ENCODE measurements at regions not wholly inside any gene's neighbourhood (a gene's known extent, or its start where the extent isn't known, plus 50 kb on each side); places are given as distances from the start of the nearest gene placed in this dataset.

GRCh38 chr3:150072576-150072975 is 101.9 kb upstream of the PFN2 start:
- no peaks in the 10 kb centered on the region for H3K36me3 Mint-ChIP-seq
- no peaks in the 10 kb centered on the region for H3K4me1 Mint-ChIP-seq
- H3K9me3 Mint-ChIP-seq, result no peaks in the 10 kb centered on the region
- no peak overlapping the region for H3K27ac Mint-ChIP-seq
- peaks cover 8% of the 10 kb centered on the region for H3K27me3 Mint-ChIP-seq
- POLR2A ChIA-PET, result no interaction called here
- DNase-seq, result no peak
- ATAC-seq (ENCODE audit: low read depth), result no peak
- H3K4me3 Mint-ChIP-seq, result no peak overlapping the region

- no peaks in the 10 kb centered on the region for H3K4me1 Mint-ChIP-seq
- H3K27ac Mint-ChIP-seq, result no peak overlapping the region
- DNase-seq, result no peak
- no peaks in the 10 kb centered on the region for H3K9me3 Mint-ChIP-seq
- peaks cover 13% of the 10 kb centered on the region for H3K27me3 Mint-ChIP-seq
- POLR2A ChIA-PET, result no interaction called here
- H3K36me3 Mint-ChIP-seq, result no peaks in the 10 kb centered on the region
- ATAC-seq (ENCODE audit: low read depth), result no peak
- no peak overlapping the region for H3K4me3 Mint-ChIP-seq
These were observed 99.6 kb upstream of the PFN2 start for GRCh38 chr3:150070271-150070670.

GRCh38 chr3:150069633-150070032 is 98.9 kb upstream of the PFN2 start:
- POLR2A ChIA-PET, result no interaction called here
- Mint-ChIP-seq H3K4me1 (no peaks in the 10 kb centered on the region), H3K4me3 (no peak overlapping the region), H3K36me3 (no peaks in the 10 kb centered on the region), H3K27me3 (peaks cover 15% of the 10 kb centered on the region), H3K9me3 (no peaks in the 10 kb centered on the region), H3K27ac (no peak overlapping the region)
- DNase-seq (no peak), ATAC-seq (ENCODE audit: low read depth) (no peak)

GRCh38 chr3:150069154-150069527 is 98.4 kb upstream of the PFN2 start:
- peaks cover 15% of the 10 kb centered on the region for H3K27me3 Mint-ChIP-seq
- no peak overlapping the region for H3K27ac Mint-ChIP-seq
- DNase-seq (no peak), ATAC-seq (ENCODE audit: low read depth) (no peak)
- no peaks in the 10 kb centered on the region for H3K9me3 Mint-ChIP-seq
- POLR2A ChIA-PET, result no interaction called here
- H3K4me3 Mint-ChIP-seq, result no peak overlapping the region
- no peaks in the 10 kb centered on the region for H3K4me1 Mint-ChIP-seq
- H3K36me3 Mint-ChIP-seq, result no peaks in the 10 kb centered on the region

- POLR2A ChIA-PET, result no interaction called here
- ATAC-seq (ENCODE audit: low read depth), result no peak
- H3K36me3 Mint-ChIP-seq, result no peaks in the 10 kb centered on the region
- H3K27me3 Mint-ChIP-seq, result peaks cover 20% of the 10 kb centered on the region
- no peaks in the 10 kb centered on the region for H3K9me3 Mint-ChIP-seq
- H3K4me1 Mint-ChIP-seq, result no peaks in the 10 kb centered on the region
- no peak overlapping the region for H3K4me3 Mint-ChIP-seq
- no peak overlapping the region for H3K27ac Mint-ChIP-seq
- DNase-seq, result no peak
These were observed 97.9 kb upstream of the PFN2 start for GRCh38 chr3:150068440-150069153.

GRCh38 chr3:150067561-150067960 is 96.9 kb upstream of the PFN2 start:
- Mint-ChIP-seq H3K4me3 (no peak overlapping the region), H3K36me3 (no peaks in the 10 kb centered on the region), H3K4me1 (no peaks in the 10 kb centered on the region), H3K27ac (no peak overlapping the region), H3K27me3 (peaks cover 20% of the 10 kb centered on the region), H3K9me3 (no peaks in the 10 kb centered on the region)
- POLR2A ChIA-PET, result no interaction called here
- ATAC-seq (ENCODE audit: low read depth) (no peak), DNase-seq (no peak)

GRCh38 chr3:150064971-150065370 is 94.3 kb upstream of the PFN2 start:
- no peak for ATAC-seq (ENCODE audit: low read depth)
- no peaks in the 10 kb centered on the region for H3K36me3 Mint-ChIP-seq
- H3K27ac Mint-ChIP-seq, result no peak overlapping the region
- POLR2A ChIA-PET, result no interaction called here
- no peak overlapping the region for H3K4me3 Mint-ChIP-seq
- H3K4me1 Mint-ChIP-seq, result no peaks in the 10 kb centered on the region
- no peaks in the 10 kb centered on the region for H3K9me3 Mint-ChIP-seq
- DNase-seq, result no peak
- H3K27me3 Mint-ChIP-seq, result peaks cover 20% of the 10 kb centered on the region

- ATAC-seq (ENCODE audit: low read depth) (no peak), DNase-seq (no peak)
- H3K36me3 Mint-ChIP-seq, result no peaks in the 10 kb centered on the region
- H3K27me3 Mint-ChIP-seq, result peaks cover 16% of the 10 kb centered on the region
- POLR2A ChIA-PET, result no interaction called here
- H3K27ac Mint-ChIP-seq, result no peak overlapping the region
- no peaks in the 10 kb centered on the region for H3K9me3 Mint-ChIP-seq
- no peaks in the 10 kb centered on the region for H3K4me1 Mint-ChIP-seq
- H3K4me3 Mint-ChIP-seq, result no peak overlapping the region
These were observed 92.5 kb upstream of the PFN2 start for GRCh38 chr3:150063237-150063636.

GRCh38 chr3:150062492-150062891 is 91.8 kb upstream of the PFN2 start:
- Mint-ChIP-seq H3K27ac (no peak overlapping the region), H3K9me3 (no peaks in the 10 kb centered on the region), H3K36me3 (no peaks in the 10 kb centered on the region), H3K27me3 (peaks cover 16% of the 10 kb centered on the region), H3K4me3 (no peak overlapping the region), H3K4me1 (no peaks in the 10 kb centered on the region)
- no peak for DNase-seq
- ATAC-seq (ENCODE audit: low read depth), result no peak
- POLR2A ChIA-PET, result no interaction called here

- no peaks in the 10 kb centered on the region for H3K9me3 Mint-ChIP-seq
- H3K27me3 Mint-ChIP-seq, result peaks cover 15% of the 10 kb centered on the region
- no peaks in the 10 kb centered on the region for H3K36me3 Mint-ChIP-seq
- H3K4me3 Mint-ChIP-seq, result no peak overlapping the region
- POLR2A ChIA-PET, result no interaction called here
- no peaks in the 10 kb centered on the region for H3K4me1 Mint-ChIP-seq
- DNase-seq (no peak), ATAC-seq (ENCODE audit: low read depth) (no peak)
- H3K27ac Mint-ChIP-seq, result no peak overlapping the region
These were observed 90.8 kb upstream of the PFN2 start for GRCh38 chr3:150061288-150062024.

GRCh38 chr3:150059729-150060128 is 89.0 kb upstream of the PFN2 start:
- no peak for ATAC-seq (ENCODE audit: low read depth)
- DNase-seq, result no peak
- Mint-ChIP-seq H3K27me3 (peaks cover 14% of the 10 kb centered on the region), H3K36me3 (no peaks in the 10 kb centered on the region), H3K4me1 (no peaks in the 10 kb centered on the region), H3K4me3 (no peak overlapping the region), H3K27ac (no peak overlapping the region), H3K9me3 (no peaks in the 10 kb centered on the region)
- POLR2A ChIA-PET, result no interaction called here

GRCh38 chr3:150059241-150059640 is 88.5 kb upstream of the PFN2 start:
- H3K27me3 Mint-ChIP-seq, result peaks cover 14% of the 10 kb centered on the region
- POLR2A ChIA-PET, result no interaction called here
- H3K4me3 Mint-ChIP-seq, result no peak overlapping the region
- DNase-seq, result no peak
- no peak for ATAC-seq (ENCODE audit: low read depth)
- no peak overlapping the region for H3K27ac Mint-ChIP-seq
- no peaks in the 10 kb centered on the region for H3K4me1 Mint-ChIP-seq
- no peaks in the 10 kb centered on the region for H3K9me3 Mint-ChIP-seq
- no peaks in the 10 kb centered on the region for H3K36me3 Mint-ChIP-seq

GRCh38 chr3:150057227-150057626 is 86.5 kb upstream of the PFN2 start:
- peaks cover 9% of the 10 kb centered on the region for H3K27me3 Mint-ChIP-seq
- no peaks in the 10 kb centered on the region for H3K4me1 Mint-ChIP-seq
- DNase-seq (no peak), ATAC-seq (ENCODE audit: low read depth) (no peak)
- POLR2A ChIA-PET, result no interaction called here
- H3K4me3 Mint-ChIP-seq, result no peak overlapping the region
- H3K27ac Mint-ChIP-seq, result no peak overlapping the region
- H3K36me3 Mint-ChIP-seq, result no peaks in the 10 kb centered on the region
- H3K9me3 Mint-ChIP-seq, result no peaks in the 10 kb centered on the region

GRCh38 chr3:150055332-150055731 is 84.6 kb upstream of the PFN2 start:
- H3K27ac Mint-ChIP-seq, result no peak overlapping the region
- POLR2A ChIA-PET, result no interaction called here
- H3K27me3 Mint-ChIP-seq, result peaks cover 6% of the 10 kb centered on the region
- DNase-seq, result no peak
- H3K36me3 Mint-ChIP-seq, result no peaks in the 10 kb centered on the region
- H3K9me3 Mint-ChIP-seq, result no peaks in the 10 kb centered on the region
- no peak overlapping the region for H3K4me3 Mint-ChIP-seq
- no peak for ATAC-seq (ENCODE audit: low read depth)
- no peaks in the 10 kb centered on the region for H3K4me1 Mint-ChIP-seq

All from activated naive CD8-positive, alpha-beta T cell treated with anti-CD3 and anti-CD28 coated beads, Interleukin-2, amount 10 ng/mL, durations not matched to agents 7 days and 5 days (primary cell).